H9 (cell line): ENCODE measurements at regions not wholly inside any gene's neighbourhood (a gene's known extent, or its start where the extent isn't known, plus 50 kb on each side); places are given as distances from the start of the nearest gene placed in this dataset.
A peak's percentile ranks its signal among the peaks of the same experiment; 100 is the strongest.
"Not testable (repeated sequence)": the region's sequence is repeated elsewhere in the genome, so short reads cannot be mapped to it uniquely, and the experiment has no call there.

ENCODE experiments used
- DNase-seq: peaks from one replicate; pipeline ENCODE4 v3.0.0-alpha.2; 2017
- H2AFZ ChIP-seq: one replicate; pipeline ENCODE4 v1.6.1; 2013; ENCODE audit warnings: mild to moderate bottlenecking, low read length, control low read depth, moderate library complexity
- H2AK5ac ChIP-seq: 2 replicates; pipeline ENCODE4 v1.6.1; 2013; ENCODE audit warnings: low read length, control low read depth, mixed read lengths; ENCODE audit not compliant: insufficient read length
- H2BK120ac ChIP-seq: one replicate; pipeline ENCODE4 v1.6.1; 2013; ENCODE audit warnings: low read depth, mild to moderate bottlenecking, low read length, control low read depth, inconsistent platforms; ENCODE audit not compliant: poor library complexity, severe bottlenecking
- H2BK12ac ChIP-seq: 2 replicates; pipeline ENCODE4 v1.6.1; 2013; ENCODE audit warnings: low read length, control low read depth, mixed read lengths, low read depth; ENCODE audit not compliant: insufficient read length
- H2BK15ac ChIP-seq: 2 replicates; pipeline ENCODE4 v1.6.1; 2013; ENCODE audit warnings: low read depth, low read length, control low read depth
- H2BK20ac ChIP-seq: one replicate; pipeline ENCODE4 v1.6.1; 2013; ENCODE audit warnings: low read depth, mild to moderate bottlenecking, low read length, control low read depth, inconsistent platforms; ENCODE audit not compliant: poor library complexity, severe bottlenecking
- H2BK5ac ChIP-seq: 2 replicates; pipeline ENCODE4 v1.6.1; 2013; ENCODE audit warnings: low read length, control low read depth, mixed read lengths; ENCODE audit not compliant: insufficient read length
- H3K14ac ChIP-seq: 2 replicates; pipeline ENCODE4 v1.6.1; 2013; ENCODE audit warnings: low read length, control low read depth; ENCODE audit not compliant: insufficient read depth
- H3K18ac ChIP-seq: 2 replicates; pipeline ENCODE4 v1.6.1; 2013; ENCODE audit warnings: low read depth, mild to moderate bottlenecking, mixed read lengths, low read length, control low read depth; ENCODE audit not compliant: insufficient read length
- H3K23ac ChIP-seq: 2 replicates; pipeline ENCODE4 v1.6.1; 2013; ENCODE audit warnings: low read length, control low read depth, mixed read lengths, low read depth; ENCODE audit not compliant: insufficient read length
- H3K23me2 ChIP-seq: 2 replicates; pipeline ENCODE4 v1.6.1; 2013; ENCODE audit warnings: low read depth, mild to moderate bottlenecking, mixed read lengths, low read length, control low read depth; ENCODE audit not compliant: insufficient read length, poor library complexity, severe bottlenecking
- H3K27ac ChIP-seq: 2 replicates; pipeline ENCODE4 v1.5.1; 2013; ENCODE audit warnings: low read length, control low read depth, mixed read lengths, low read depth; ENCODE audit not compliant: insufficient read length
- H3K27me3 ChIP-seq: 2 replicates; pipeline ENCODE4 v1.6.1; 2013; ENCODE audit warnings: low read length, control low read depth, inconsistent platforms; ENCODE audit not compliant: insufficient read depth
- H3K4ac ChIP-seq: 2 replicates; pipeline ENCODE4 v1.6.1; 2013; ENCODE audit warnings: low read depth, mild to moderate bottlenecking, control low read depth, inconsistent platforms, low read length, moderate library complexity
- H3K4me1 ChIP-seq: 2 replicates; pipeline ENCODE4 v1.6.1; 2013; ENCODE audit warnings: low read length, control low read depth, inconsistent platforms; ENCODE audit not compliant: insufficient read depth
- H3K4me2 ChIP-seq: 2 replicates; pipeline ENCODE4 v1.6.1; 2013; ENCODE audit warnings: low read length, control low read depth, mixed read lengths; ENCODE audit not compliant: insufficient read length, insufficient read depth
- H3K56ac ChIP-seq: 2 replicates; pipeline ENCODE4 v1.6.1; 2013; ENCODE audit warnings: low read depth, mild to moderate bottlenecking, mixed read lengths, low read length, control low read depth; ENCODE audit not compliant: insufficient read length
- H3K79me1 ChIP-seq: 2 replicates; pipeline ENCODE4 v1.6.1; 2013; ENCODE audit warnings: low read depth, mild to moderate bottlenecking, moderate library complexity, low read length, control low read depth, inconsistent platforms; ENCODE audit not compliant: insufficient read depth, poor library complexity, severe bottlenecking
- H3K79me2 ChIP-seq: 2 replicates; pipeline ENCODE4 v1.6.1; 2013; ENCODE audit warnings: low read length, control low read depth, inconsistent platforms; ENCODE audit not compliant: insufficient read depth
- H3K9ac ChIP-seq: 2 replicates; pipeline ENCODE4 v1.6.1; 2013; ENCODE audit warnings: low read length, control low read depth, mixed read lengths; ENCODE audit not compliant: insufficient read length; ENCODE audit errors: extremely low read depth
- H3K9me3 ChIP-seq: one replicate; pipeline ENCODE4 v1.6.1; 2013; ENCODE audit warnings: low read depth, low read length, inconsistent platforms; ENCODE audit not compliant: control insufficient read depth
- H3T11ph ChIP-seq: one replicate; pipeline ENCODE4 v1.6.1; 2013; ENCODE audit warnings: mild to moderate bottlenecking, low read length, control low read depth, inconsistent platforms
- H4K20me1 ChIP-seq: one replicate; pipeline ENCODE4 v1.6.1; 2013; ENCODE audit not compliant: control insufficient read depth, insufficient read length, insufficient read depth
- H4K5ac ChIP-seq: 2 replicates; pipeline ENCODE4 v1.6.1; 2013; ENCODE audit warnings: low read depth, mild to moderate bottlenecking, mixed read lengths, low read length, control low read depth; ENCODE audit not compliant: insufficient read length
- H4K8ac ChIP-seq: replicated peaks from 2 replicates; pipeline ENCODE4 v1.6.1; 2013; ENCODE audit warnings: low read length, control low read depth, mixed read lengths, low read depth; ENCODE audit not compliant: insufficient read length
- H4K91ac ChIP-seq: 2 replicates; pipeline ENCODE4 v1.6.1; 2013; ENCODE audit warnings: low read depth, mild to moderate bottlenecking, moderate library complexity, mixed read lengths, low read length, control low read depth; ENCODE audit not compliant: insufficient read length
- H3K27ac Mint-ChIP-seq, 3 experiments: 2 replicates in 2 of 3; 3 replicates in 1 of 3; pipeline ENCODE4 v1.8.0; 2020 to 2021; ENCODE audit warnings: mixed read lengths in 3 of 3, mild to moderate bottlenecking in 1 of 3, moderate library complexity in 1 of 3
- H3K27me3 Mint-ChIP-seq: 2 replicates; pipeline ENCODE4 v1.8.0; 2021; ENCODE audit warnings: low read depth, mild to moderate bottlenecking, moderate library complexity, mixed read lengths
- H3K36me3 Mint-ChIP-seq, 3 experiments: 2 replicates in 2 of 3; 3 replicates in 1 of 3; pipeline ENCODE4 v1.8.0; 2020 to 2021; ENCODE audit warnings: low read depth in 3 of 3, mixed read lengths in 3 of 3; ENCODE audit not compliant: insufficient read depth in 1 of 3
- H3K4me1 Mint-ChIP-seq, 2 experiments: 2 replicates each; pipeline ENCODE4 v1.8.0; 2020; ENCODE audit warnings: mixed read lengths in 2 of 2
- H3K4me3 Mint-ChIP-seq, 2 experiments: 2 replicates in 1 of 2; 3 replicates in 1 of 2; pipeline ENCODE4 v1.8.0; 2020 to 2021; ENCODE audit warnings: mild to moderate bottlenecking in 2 of 2, mixed read lengths in 2 of 2, moderate library complexity in 1 of 2
- H3K9me3 Mint-ChIP-seq, 2 experiments: 2 replicates in 1 of 2; 3 replicates in 1 of 2; pipeline ENCODE4 v1.8.0; 2020; ENCODE audit warnings: mild to moderate bottlenecking in 2 of 2, mixed read lengths in 2 of 2, moderate library complexity in 1 of 2
- CTCF ChIP-seq: fragments of 200-600 bp; sonication (generic); conservative IDR thresholded peaks from 3 replicates; pipeline ENCODE4 v1.8.0; 2021; ENCODE audit warnings: antibody characterized with exemption, mild to moderate bottlenecking
- WGBS: extraction: QIAGEN DNeasy Blood & Tissue Kit; methylation state at CpG from one replicate; pipeline ENCODE4 v1.1.7; 2013; ENCODE audit warnings: missing lambda C conversion rate, low lambda C conversion rate, mixed read lengths; ENCODE audit not compliant: insufficient read length; ENCODE audit errors: extremely low coverage; 5-methylcytosine and 5-hydroxymethylcytosine counted together

- Histone ChIP-seq H3K23ac (no peak overlapping the region), H3K27ac (no peak overlapping the region), H2BK5ac (no peak overlapping the region), H2AK5ac (no peak overlapping the region), H3K4me2 (no peak overlapping the region), H3K9me3 (no peaks in the 10 kb centered on the region), H3K4ac (no peak overlapping the region), H3K4me1 (no peaks in the 10 kb centered on the region), H3K23me2 (no peaks in the 10 kb centered on the region), H2BK12ac (no peak overlapping the region), H3K14ac (no peak overlapping the region), H3K27me3 (no peaks in the 10 kb centered on the region), H3T11ph (no peak overlapping the region), H2BK15ac (no peak overlapping the region), H3K79me1 (no peaks in the 10 kb centered on the region), H4K20me1 (no peaks in the 10 kb centered on the region), H2AFZ (no peak overlapping the region), H4K5ac (no peak overlapping the region), H3K79me2 (no peaks in the 10 kb centered on the region), H2BK120ac (no peak overlapping the region), H3K18ac (no peak overlapping the region), H4K91ac (no peak overlapping the region), H2BK20ac (no peak overlapping the region), H3K56ac (no peak overlapping the region), H4K8ac (no peak overlapping the region), H3K9ac (no peak overlapping the region)
- no peak overlapping the region for H3K4me3 Mint-ChIP-seq
- no peaks in the 10 kb centered on the region for H3K27me3 Mint-ChIP-seq
- H3K4me1 Mint-ChIP-seq = no peaks in the 10 kb centered on the region
- DNase-seq = no peak
- peaks cover 38 to 42% of the 10 kb centered on the region in 2 experiments for H3K9me3 Mint-ChIP-seq
- no peak for TF ChIP-seq CTCF
- H3K27ac Mint-ChIP-seq = no peak overlapping the region
- H3K36me3 Mint-ChIP-seq = peaks cover 6 to 16% (median 6%) of the 10 kb centered on the region in 3 experiments; a peak in 6 of 7 replicates
- no CpG with 5 or more reads among the region's 1 CpG for WGBS
Measured at GRCh38 chrX:66931713-66932112, 292.8 kb upstream of the EDA2R start.

- not testable (repeated sequence) for H3K4me2 ChIP-seq, H3K27ac ChIP-seq, H2AK5ac ChIP-seq
Measured at GRCh38 chrX:66930516-66930915, 291.6 kb upstream of the EDA2R start.

More at GRCh38 chrX:66930516-66930915, 291.6 kb upstream of the EDA2R start:
- not testable (repeated sequence) for H3K9ac ChIP-seq, H3K14ac ChIP-seq, H4K20me1 ChIP-seq, H2BK15ac ChIP-seq, H2BK5ac ChIP-seq, H3K23ac ChIP-seq, H3K79me2 ChIP-seq, H3K27me3 ChIP-seq, H2BK20ac ChIP-seq, H4K91ac ChIP-seq, H3T11ph ChIP-seq, H3K4ac ChIP-seq, DNase-seq, H2BK12ac ChIP-seq, H3K4me1 ChIP-seq, H3K27me3 Mint-ChIP-seq, H3K79me1 ChIP-seq, H4K8ac ChIP-seq, H3K9me3 ChIP-seq, H2BK120ac ChIP-seq, H3K56ac ChIP-seq, H4K5ac ChIP-seq, H2AFZ ChIP-seq, H3K23me2 ChIP-seq, H3K4me1 Mint-ChIP-seq, H3K18ac ChIP-seq
- peak overlapping the region in 1 of 2 experiments; percentile 63; a peak in 2 of 5 replicates for H3K4me3 Mint-ChIP-seq
- WGBS = no CpG with 5 or more reads among the region's 18 CpGs
- peaks cover 27 to 35% of the 10 kb centered on the region in 2 experiments for H3K9me3 Mint-ChIP-seq
- peaks cover 5 to 16% (median 6%) of the 10 kb centered on the region in 3 experiments; a peak in 6 of 7 replicates for H3K36me3 Mint-ChIP-seq
- peak overlapping the region in 1 of 3 experiments; percentile 49; a peak in 1 of 7 replicates for H3K27ac Mint-ChIP-seq
